IMR-90 (cell line): ENCODE measurements at regions not wholly inside any gene's neighbourhood (a gene's known extent, or its start where the extent isn't known, plus 50 kb on each side); places are given as distances from the start of the nearest gene placed in this dataset.

ENCODE experiments used
- ATAC-seq: fragments of 200-7000 bp; cut with Tn5 transposase; 2 replicates; pipeline ENCODE4 v1.9.1; 2020; ENCODE audit warnings: low read depth, mild to moderate bottlenecking, moderate library complexity
- BruUV-seq: library from RNA; stranded (reverse); fragments of 400-500 nt; replicated peaks from 2 replicates; lab custom pipeline; 2021; lab: Mats Ljungman, UMichigan
- CTCF ChIA-PET: fragments of 300-600 bp; formaldehyde crosslinking; extraction: SDS; loops from one replicate; lab custom pipeline; 2021; ENCODE audit warnings: antibody characterized with exemption; lab: Yijun Ruan, JAX
- POLR2A ChIA-PET: fragments of 300-600 bp; sonication (Branson Sonifier 250); formaldehyde crosslinking; loops from one replicate; lab custom pipeline; 2022; ENCODE audit warnings: antibody characterized with exemption; ENCODE audit not compliant: unreplicated experiment; lab: Charles Lee
- DNase-seq: peaks from one replicate; pipeline ENCODE4 v3.0.0; 2013
- H2AFZ ChIP-seq: replicated peaks from 2 replicates; pipeline ENCODE3; 2013; ENCODE audit warnings: low read length, mild to moderate bottlenecking; ENCODE audit not compliant: poor library complexity
- H2AK5ac ChIP-seq: 2 replicates; pipeline ENCODE4 v1.6.1; 2013; ENCODE audit warnings: low read depth, low read length, inconsistent platforms
- H2AK9ac ChIP-seq: replicated peaks from 2 replicates; pipeline ENCODE3; 2013; ENCODE audit warnings: mild to moderate bottlenecking, low read depth, low read length, moderate library complexity; ENCODE audit not compliant: poor library complexity
- H2BK120ac ChIP-seq: 2 replicates; pipeline ENCODE4 v1.6.1; 2013; ENCODE audit warnings: low read depth, low read length, inconsistent platforms
- H2BK15ac ChIP-seq: 3 replicates; pipeline ENCODE4 v1.6.1; 2013; ENCODE audit warnings: low read depth, low read length, inconsistent platforms
- H2BK20ac ChIP-seq: 2 replicates; pipeline ENCODE4 v1.6.1; 2013; ENCODE audit warnings: low read depth, mild to moderate bottlenecking, inconsistent platforms, low read length, moderate library complexity
- H2BK5ac ChIP-seq: 2 replicates; pipeline ENCODE4 v1.6.1; 2013; ENCODE audit warnings: mild to moderate bottlenecking, low read depth, low read length, inconsistent platforms; ENCODE audit not compliant: poor library complexity, severe bottlenecking
- H3K14ac ChIP-seq: replicated peaks from 2 replicates; pipeline ENCODE4 v1.6.1; 2013; ENCODE audit warnings: low read depth, low read length, inconsistent platforms
- H3K18ac ChIP-seq: 2 replicates; pipeline ENCODE4 v1.6.1; 2013; ENCODE audit warnings: low read depth, low read length, control low read depth
- H3K23ac ChIP-seq: 2 replicates; pipeline ENCODE4 v1.6.1; 2013; ENCODE audit warnings: low read depth, low read length, inconsistent platforms
- H3K27ac ChIP-seq: 2 replicates; pipeline ENCODE4 v1.5.1; 2013; ENCODE audit warnings: mild to moderate bottlenecking, control low read depth, low read length; ENCODE audit not compliant: insufficient read depth
- H3K27me3 ChIP-seq: 2 replicates; pipeline ENCODE4 v1.6.1; 2013; ENCODE audit warnings: low read length; ENCODE audit not compliant: control insufficient read depth, insufficient read depth
- H3K36me3 ChIP-seq: 2 replicates; pipeline ENCODE4 v1.6.1; 2013; ENCODE audit warnings: low read length, mixed read lengths; ENCODE audit not compliant: control insufficient read depth, insufficient read depth
- H3K4ac ChIP-seq: 2 replicates; pipeline ENCODE4 v1.6.1; 2013; ENCODE audit warnings: low read depth, low read length, inconsistent platforms
- H3K4me1 ChIP-seq: 2 replicates; pipeline ENCODE4 v1.6.1; 2013; ENCODE audit warnings: low read length, mixed read lengths; ENCODE audit not compliant: control insufficient read depth, insufficient read depth
- H3K4me2 ChIP-seq: 2 replicates; pipeline ENCODE4 v1.6.1; 2013; ENCODE audit warnings: low read depth, mild to moderate bottlenecking, control low read depth, low read length, moderate library complexity
- H3K4me3 ChIP-seq: 2 replicates; pipeline ENCODE4 v1.5.1; 2013; ENCODE audit warnings: low read depth, mild to moderate bottlenecking, control low read depth, low read length, moderate library complexity; ENCODE audit not compliant: insufficient read depth
- H3K56ac ChIP-seq: 2 replicates; pipeline ENCODE4 v1.6.1; 2013; ENCODE audit warnings: low read length, inconsistent platforms; ENCODE audit not compliant: insufficient read depth; ENCODE audit errors: extremely low read depth
- H3K79me1 ChIP-seq, 2 experiments: 2 replicates each; pipeline ENCODE4 v1.6.1; 2013; ENCODE audit warnings: low read length in 2 of 2, inconsistent platforms in 1 of 2, low read depth in 1 of 2
- H3K9ac ChIP-seq: 2 replicates; pipeline ENCODE4 v1.6.1; 2013; ENCODE audit warnings: low read depth, low read length, control low read depth
- H3K9me1 ChIP-seq: 2 replicates; pipeline ENCODE4 v1.6.1; 2013; ENCODE audit warnings: low read length, inconsistent platforms; ENCODE audit not compliant: insufficient read depth
- H3K9me3 ChIP-seq: 2 replicates; pipeline ENCODE4 v1.6.1; 2013; ENCODE audit warnings: low read length; ENCODE audit not compliant: control insufficient read depth, insufficient read depth
- H4K20me1 ChIP-seq: 2 replicates; pipeline ENCODE4 v1.6.1; 2013; ENCODE audit warnings: low read length, inconsistent platforms; ENCODE audit not compliant: insufficient read depth
- H4K5ac ChIP-seq: 2 replicates; pipeline ENCODE4 v1.6.1; 2013; ENCODE audit warnings: mild to moderate bottlenecking, low read depth, low read length, control low read depth
- H4K8ac ChIP-seq, 2 experiments: 2 replicates each; pipeline ENCODE4 v1.6.1; 2013; ENCODE audit warnings: low read depth in 2 of 2, low read length in 2 of 2, control low read depth in 1 of 2, inconsistent platforms in 1 of 2
- H4K91ac ChIP-seq: 2 replicates; pipeline ENCODE4 v1.6.1; 2013; ENCODE audit warnings: low read depth, low read length, inconsistent platforms; ENCODE audit not compliant: insufficient read depth
- BHLHE40 ChIP-seq: fragments of 150-350 bp; IDR thresholded peaks from 2 replicates; pipeline ENCODE4 v1.6.1; 2016; ENCODE audit warnings: mild to moderate bottlenecking, low read depth, low read length
- CTCF ChIP-seq: conservative IDR thresholded peaks from 2 replicates; pipeline ENCODE4 v1.5.1; 2012; ENCODE audit warnings: mild to moderate bottlenecking, low read depth, low read length, improper control_type of control experiment
- RCOR1 ChIP-seq: IDR thresholded peaks from 2 replicates; pipeline ENCODE4 v1.6.1; 2012; ENCODE audit warnings: mild to moderate bottlenecking, low read length, improper control_type of control experiment; ENCODE audit not compliant: insufficient replicate concordance
- SMC3 ChIP-seq: fragments of 150-350 bp; IDR thresholded peaks from 2 replicates; pipeline ENCODE4 v1.6.1; 2016; ENCODE audit warnings: low read depth, mild to moderate bottlenecking, antibody characterized with exemption, low read length, moderate library complexity
- WGBS, 2 experiments: methylation state at CpG; one replicate each; pipeline versions ENCODE4 v1.1.5 to v1.1.7; 2013; ENCODE audit warnings: missing lambda C conversion rate in 2 of 2; ENCODE audit not compliant: insufficient read length in 1 of 2; ENCODE audit errors: extremely low coverage in 2 of 2; 5-methylcytosine and 5-hydroxymethylcytosine counted together
- dilution Hi-C: fragments of 300-500 bp; cut with HindIII; formaldehyde crosslinking; loops from one replicate; pipeline ENCODE4 v1.14.3; 2018; ENCODE audit warnings: low sequenced_read_pairs; ENCODE audit not compliant: unreplicated experiment
- in situ Hi-C: fragments of 300-500 bp; cut with MboI; formaldehyde crosslinking; loops from 3 replicates; pipeline ENCODE4 v1.14.3; 2019; ENCODE audit warnings: low sequenced_read_pairs, inconsistent platforms, mixed read lengths
- intact Hi-C: fragments of 100-400 bp; cut with micrococcal nuclease; formaldehyde crosslinking; loops from 2 replicates; pipeline ENCODE4 v1.10.0; 2022

- Histone ChIP-seq H3K79me1 (no peaks in the 10 kb centered on the region), H4K5ac (peak overlapping the region; percentile 37; the same call in 1 of the 2 replicates), H2AK9ac (no peak overlapping the region), H3K23ac (no peak overlapping the region), H3K4me2 (no peak overlapping the region), H2BK15ac (no peak overlapping the region; the same call in 2 of the 3 replicates), H4K91ac (peak overlapping the region; percentile 32; the same call in 1 of the 2 replicates), H2BK120ac (no peak overlapping the region; the same call in 1 of the 2 replicates), H3K27ac (no peak overlapping the region), H3K9ac (no peak overlapping the region), H3K56ac (no peak overlapping the region), H3K4me3 (no peak overlapping the region), H2AFZ (no peak overlapping the region), H3K4me1 (peaks cover 15% of the 10 kb centered on the region), H2BK5ac (no peak overlapping the region), H3K36me3 (no peaks in the 10 kb centered on the region), H3K27me3 (no peaks in the 10 kb centered on the region), H4K20me1 (no peaks in the 10 kb centered on the region), H2BK20ac (no peak overlapping the region), H3K14ac (no peak overlapping the region), H3K18ac (no peak overlapping the region), H4K8ac (no peak overlapping the region), H3K4ac (0 out of 2 replicates have a peak overlapping the region, but pooled peaks have one; percentile 5), H3K9me3 (peaks cover 8% of the 10 kb centered on the region), H2AK5ac (peak overlapping the region; percentile 98; the same call in 1 of the 2 replicates), H3K9me1 (peaks cover 7% of the 10 kb centered on the region)
- WGBS, 2 experiments = 100% methylated on average over 1 of the region's 9 CpGs; no CpG with 5 or more reads in 1 of the 2 experiments
- TF ChIP-seq CTCF = peak; percentile 38
- TF ChIP-seq SMC3 = no peak
- TF ChIP-seq RCOR1 = no peak
- TF ChIP-seq BHLHE40 = peak; percentile 77
- ATAC-seq (no peak), DNase-seq (no peak)
- ChIA-PET POLR2A (no interaction called here), CTCF (no interaction called here)
- dilution Hi-C loops (no loop called here), in situ Hi-C loops (no loop called here), intact Hi-C loops (no loop called here)
- BruUV-seq = no TSS peak
Observed at GRCh38 chr2:43169987-43170386, 56.4 kb downstream of the ZFP36L2 start.
